Peyer's patch (tissue), 4 donors: ENCODE measurements at regions not wholly inside any gene's neighbourhood (a gene's known extent, or its start where the extent isn't known, plus 50 kb on each side); places are given as distances from the start of the nearest gene placed in this dataset.

ENCODE experiments used
- CTCF ChIP-seq, 6 experiments: fragments of 450-650 bp in 4 of 6; fragments of 200-600 bp in 2 of 6; sonication (generic) in 1 of 6; IDR thresholded peaks; one replicate each; pipeline ENCODE4 v1.5.1; 2017 to 2019; ENCODE audit warnings: antibody characterized with exemption in 6 of 6, mild to moderate bottlenecking in 3 of 6, moderate library complexity in 1 of 6
- POLR2A ChIP-seq, 2 donors: fragments of 450-650 bp; IDR thresholded peaks; one replicate each; pipeline ENCODE4 v1.5.1; 2017; ENCODE audit warnings: antibody characterized with exemption in 2 of 2, mild to moderate bottlenecking in 2 of 2, moderate library complexity in 2 of 2

- TF ChIP-seq CTCF (IDR thresholded peaks at IDR 0.05) (no peak), POLR2A (IDR thresholded peaks at IDR 0.05) (no peak)
Measured at GRCh38 chr5:174273325-174273724, 227.8 kb downstream of the NSG2 start.
